Fibroblast of the aortic adventitia (primary cell): ENCODE measurements at regions not wholly inside any gene's neighbourhood (a gene's known extent, or its start where the extent isn't known, plus 50 kb on each side); places are given as distances from the start of the nearest gene placed in this dataset.

Experiments used
- DNase-seq: peaks from one replicate; pipeline ENCODE4 v3.0.0-alpha.2; 2010; ENCODE audit warnings: low read depth
- H3K4me3 ChIP-seq: 2 replicates; pipeline ENCODE4 v1.5.1; 2011; ENCODE audit warnings: low read depth, mild to moderate bottlenecking, control low read depth, low read length, moderate library complexity
- TF ChIP-seq, protein P1 (sequence below): IDR thresholded peaks from 2 replicates; pipeline ENCODE4 v1.5.1; 2011; ENCODE audit warnings: mild to moderate bottlenecking, low read length, control low read depth, inconsistent platforms; ENCODE audit not compliant: insufficient read depth

- H3K4me3 ChIP-seq: no peak overlapping the region
- TF ChIP-seq, protein P1, sequence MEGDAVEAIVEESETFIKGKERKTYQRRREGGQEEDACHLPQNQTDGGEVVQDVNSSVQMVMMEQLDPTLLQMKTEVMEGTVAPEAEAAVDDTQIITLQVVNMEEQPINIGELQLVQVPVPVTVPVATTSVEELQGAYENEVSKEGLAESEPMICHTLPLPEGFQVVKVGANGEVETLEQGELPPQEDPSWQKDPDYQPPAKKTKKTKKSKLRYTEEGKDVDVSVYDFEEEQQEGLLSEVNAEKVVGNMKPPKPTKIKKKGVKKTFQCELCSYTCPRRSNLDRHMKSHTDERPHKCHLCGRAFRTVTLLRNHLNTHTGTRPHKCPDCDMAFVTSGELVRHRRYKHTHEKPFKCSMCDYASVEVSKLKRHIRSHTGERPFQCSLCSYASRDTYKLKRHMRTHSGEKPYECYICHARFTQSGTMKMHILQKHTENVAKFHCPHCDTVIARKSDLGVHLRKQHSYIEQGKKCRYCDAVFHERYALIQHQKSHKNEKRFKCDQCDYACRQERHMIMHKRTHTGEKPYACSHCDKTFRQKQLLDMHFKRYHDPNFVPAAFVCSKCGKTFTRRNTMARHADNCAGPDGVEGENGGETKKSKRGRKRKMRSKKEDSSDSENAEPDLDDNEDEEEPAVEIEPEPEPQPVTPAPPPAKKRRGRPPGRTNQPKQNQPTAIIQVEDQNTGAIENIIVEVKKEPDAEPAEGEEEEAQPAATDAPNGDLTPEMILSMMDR: no peak
- DNase-seq: no peak
Observed at GRCh38 chr16:35305476-35305875, 1846.1 kb downstream of the TP53TG3F start.

DNA sequence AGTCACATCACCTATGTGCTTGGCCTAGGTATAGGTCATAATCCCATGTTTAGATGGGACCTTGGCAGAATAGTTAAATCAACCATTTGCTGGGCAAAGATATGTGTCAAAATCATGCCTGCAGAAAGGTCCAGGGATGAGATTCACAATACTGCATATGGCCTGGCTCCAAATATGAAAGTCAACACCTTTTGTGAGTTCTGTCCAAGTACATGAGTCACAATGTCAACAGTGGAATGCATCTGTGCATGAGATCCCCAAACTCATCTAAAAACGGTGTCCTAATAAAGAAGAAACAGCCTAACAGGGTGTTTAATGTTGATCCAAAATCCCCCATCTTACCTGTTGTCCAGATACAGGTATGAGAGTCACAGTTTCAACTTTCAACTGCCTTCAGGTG lies 1847.5 kb downstream of the TP53TG3F start:
- TF ChIP-seq, protein P1: no peak
- no peak for DNase-seq
- H3K4me3 ChIP-seq: no peak overlapping the region

DNA sequence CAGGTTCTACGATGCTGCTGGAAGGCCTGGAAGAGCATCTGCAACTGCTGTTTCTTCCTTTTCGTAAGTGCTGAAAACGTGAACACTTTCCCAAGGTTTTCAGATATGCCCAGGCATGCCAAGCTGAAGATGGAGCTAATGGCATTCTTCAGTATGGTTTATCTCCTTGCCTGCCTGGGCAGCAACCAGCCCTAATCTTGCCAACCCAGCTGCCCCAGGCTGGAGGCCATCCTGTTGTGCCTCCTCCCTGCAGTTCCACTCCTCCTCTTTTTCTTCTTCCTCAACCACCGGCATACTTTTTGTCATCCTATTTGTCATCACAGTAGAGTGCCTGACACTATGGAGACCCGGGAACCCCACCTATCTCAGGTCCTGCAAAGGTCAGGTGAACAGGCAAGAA lies 1849.3 kb downstream of the TP53TG3F start:
- no peak for DNase-seq
- TF ChIP-seq, protein P1: no peak
- H3K4me3 ChIP-seq: no peak overlapping the region

- DNase-seq: no peak
- TF ChIP-seq, protein P1: no peak
- no peak overlapping the region for H3K4me3 ChIP-seq
Observed at GRCh38 chr16:35310999-35311398, 1851.6 kb downstream of the TP53TG3F start.

GRCh38 chr16:35311475-35311874 lies 1852.1 kb downstream of the TP53TG3F start:
- TF ChIP-seq, protein P1: no peak
- no peak overlapping the region for H3K4me3 ChIP-seq
- DNase-seq: no peak

DNA sequence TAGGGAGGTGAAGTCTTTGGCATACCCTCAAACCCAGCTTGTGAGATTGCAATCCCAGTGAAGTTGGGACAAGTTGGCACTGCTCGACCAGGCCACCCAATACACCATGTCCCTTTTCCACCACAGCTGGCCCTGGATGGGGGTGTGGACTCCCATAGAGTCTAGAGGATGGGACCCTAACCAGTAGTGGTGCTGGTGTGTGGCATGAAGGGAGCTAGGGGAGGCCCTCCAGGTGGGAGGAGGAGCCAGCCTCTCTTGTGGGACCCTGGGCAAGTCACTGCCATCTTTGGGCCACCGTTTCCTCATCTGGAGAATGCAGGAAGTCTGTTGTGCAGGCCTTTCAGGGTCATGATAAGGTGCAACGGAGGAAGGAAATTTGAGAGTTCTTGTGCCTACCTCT lies 1854.9 kb downstream of the TP53TG3F start:
- DNase-seq: no peak
- H3K4me3 ChIP-seq: no peak overlapping the region
- TF ChIP-seq, protein P1: no peak

GRCh38 chr16:35319536-35320192 lies 1860.3 kb downstream of the TP53TG3F start:
- TF ChIP-seq, protein P1: no peak
- no peak overlapping the region for H3K4me3 ChIP-seq
- DNase-seq: no peak
